Brain microvascular endothelial cell (primary cell): ENCODE measurements at regions not wholly inside any gene's neighbourhood (a gene's known extent, or its start where the extent isn't known, plus 50 kb on each side); places are given as distances from the start of the nearest gene placed in this dataset.
A peak's percentile ranks its signal among the peaks of the same experiment; 100 is the strongest.
"Not testable (repeated sequence)": the region's sequence is repeated elsewhere in the genome, so short reads cannot be mapped to it uniquely, and the experiment has no call there.

Experiments
- DNase-seq: peaks from one replicate; pipeline ENCODE4 v3.0.0-alpha.2; 2020
- H3K27ac ChIP-seq: fragments of 250-450 bp; sonication (Bioruptor Pico); 2 replicates; pipeline ENCODE4 v1.5.1; 2020; ENCODE audit warnings: mild to moderate bottlenecking, moderate library complexity
- H3K27me3 ChIP-seq: fragments of 250-450 bp; sonication (Bioruptor Pico); replicated peaks from 2 replicates; pipeline ENCODE4 v1.5.1; 2020; ENCODE audit warnings: mild to moderate bottlenecking
- H3K36me3 ChIP-seq: fragments of 250-450 bp; sonication (Bioruptor Pico); replicated peaks from 2 replicates; pipeline ENCODE4 v1.5.1; 2020; ENCODE audit warnings: mild to moderate bottlenecking
- H3K4me3 ChIP-seq: 2 replicates; pipeline ENCODE4 v1.5.1; 2011; ENCODE audit warnings: low read depth, mild to moderate bottlenecking, control low read depth, low read length, moderate library complexity
- in situ Hi-C: cut with HindIII; loops from 2 replicates; pipeline ENCODE4 v1.10.0; 2017; ENCODE audit warnings: low sequenced_read_pairs, low pct_ligation_motif_present

DNA sequence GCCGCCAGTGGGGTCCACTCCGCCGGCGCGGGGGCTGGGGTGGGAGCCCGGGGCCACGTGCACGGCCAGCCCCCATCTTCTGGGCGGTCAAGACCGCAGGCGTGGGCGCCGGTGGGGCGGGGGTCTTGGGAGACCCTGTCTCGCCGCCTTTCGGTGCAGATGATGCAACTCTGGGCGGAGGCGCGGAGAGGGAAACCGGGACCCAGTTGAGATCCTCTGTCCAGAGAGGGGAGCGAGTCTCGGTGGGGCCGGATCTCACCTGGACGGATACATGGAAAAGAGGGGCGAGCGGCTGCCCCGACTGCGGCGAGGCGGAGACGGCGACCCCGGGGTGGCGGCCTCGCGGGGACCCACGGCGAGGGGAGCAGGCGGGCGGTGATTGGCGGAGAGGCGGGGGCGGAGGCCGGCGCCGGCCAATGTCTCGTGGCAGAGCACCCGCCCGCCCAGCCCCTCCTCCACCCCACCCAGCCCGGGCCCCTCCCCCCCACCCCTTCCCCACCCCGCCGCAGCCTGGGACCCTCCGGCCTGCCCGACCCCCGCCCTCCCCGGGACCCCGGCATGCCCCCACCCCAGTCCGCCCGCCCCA lies 4054.1 kb upstream of the TPTE start:
- H3K4me3 ChIP-seq, DNase-seq, in situ Hi-C loops, H3K36me3 ChIP-seq, H3K27me3 ChIP-seq, H3K27ac ChIP-seq: not testable (repeated sequence)

DNA sequence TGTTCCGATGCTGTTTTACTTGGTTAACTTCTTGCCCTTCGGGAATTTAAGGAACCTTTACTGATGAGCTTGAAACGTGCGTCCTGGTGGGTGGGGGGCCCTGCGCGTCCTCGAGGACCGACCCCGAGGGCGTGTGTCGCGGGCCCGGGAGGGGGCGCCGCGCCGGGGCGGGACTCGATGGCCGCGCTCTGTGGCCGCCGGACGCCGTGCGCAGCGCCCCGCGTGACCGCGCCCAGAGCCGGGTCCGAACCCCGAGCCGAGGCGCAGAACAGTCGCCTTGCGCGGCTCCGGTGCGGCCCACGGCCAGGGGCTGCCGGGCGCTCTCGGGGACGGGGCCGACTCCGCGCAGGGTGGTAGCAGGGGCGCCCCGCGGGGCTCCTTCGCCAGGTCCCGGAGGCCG lies 4053.5 kb upstream of the TPTE start:
- H3K36me3 ChIP-seq, in situ Hi-C loops, H3K27ac ChIP-seq, DNase-seq, H3K27me3 ChIP-seq, H3K4me3 ChIP-seq: not testable (repeated sequence)

DNA sequence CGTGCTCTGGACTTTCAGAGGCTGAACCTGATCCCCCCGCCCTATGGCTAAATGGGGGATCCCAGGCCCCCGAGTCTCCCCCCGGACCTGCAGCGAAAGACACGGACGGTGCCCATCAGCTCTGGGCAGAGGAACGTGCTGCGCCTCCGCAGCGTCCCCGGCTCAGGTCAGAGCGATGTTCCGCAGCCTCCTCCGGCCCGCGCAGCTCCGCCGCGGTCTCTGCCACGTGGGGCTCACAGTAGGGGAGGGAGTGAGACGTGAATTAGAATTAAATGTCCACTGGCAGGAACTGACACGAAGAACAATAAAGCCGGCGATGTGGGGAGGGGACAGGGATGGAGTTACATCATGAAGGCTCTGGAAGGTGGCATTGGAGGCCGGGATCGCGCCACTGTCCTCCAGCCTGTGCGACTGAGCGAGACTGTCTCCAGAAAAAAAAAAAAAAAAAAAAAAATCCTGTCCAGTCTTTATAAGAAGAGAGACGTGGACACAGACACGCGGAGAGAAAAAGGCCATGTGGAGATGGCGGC lies 4053.0 kb upstream of the TPTE start:
- in situ Hi-C loops, H3K27me3 ChIP-seq, H3K27ac ChIP-seq, H3K36me3 ChIP-seq, DNase-seq: not testable (repeated sequence)
- peak overlapping the region; percentile 15 for H3K4me3 ChIP-seq

DNA sequence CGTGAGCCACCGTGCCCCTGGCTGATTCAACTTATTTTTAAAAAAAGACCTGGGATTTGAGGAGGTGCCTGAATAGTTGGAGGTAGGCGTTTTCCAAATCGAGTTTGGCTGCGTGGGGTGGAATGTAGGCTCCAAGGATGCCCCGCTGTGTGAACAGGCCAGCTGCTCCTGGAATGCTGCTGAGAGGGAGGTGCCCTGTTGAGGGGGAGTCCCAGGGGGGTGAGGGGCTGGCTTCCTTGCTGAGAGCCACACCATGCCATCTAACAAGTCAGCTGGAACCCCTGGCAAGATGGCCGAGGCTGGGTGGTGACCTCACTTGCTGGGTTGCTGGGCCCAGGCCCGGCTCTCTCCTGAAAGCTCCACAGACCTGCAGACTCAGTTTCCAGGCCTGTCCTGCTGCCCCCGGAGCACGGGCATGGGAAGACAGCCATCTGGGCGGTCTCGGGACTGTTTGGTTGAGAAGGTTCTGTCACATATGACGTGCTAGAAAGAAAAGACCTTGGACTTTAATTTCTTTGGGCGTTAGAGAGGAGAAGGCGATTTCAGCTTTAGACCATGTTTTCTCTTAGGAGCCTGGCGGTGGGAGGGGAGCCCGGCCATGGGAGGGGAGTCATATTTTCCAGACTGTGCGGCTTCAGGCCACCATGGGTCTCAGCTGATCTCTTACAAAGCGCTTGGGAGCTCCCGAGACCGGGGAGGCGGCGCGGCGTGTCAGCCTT lies 4047.0 kb upstream of the TPTE start:
- DNase-seq, in situ Hi-C loops, H3K27me3 ChIP-seq: not testable (repeated sequence)

DNA sequence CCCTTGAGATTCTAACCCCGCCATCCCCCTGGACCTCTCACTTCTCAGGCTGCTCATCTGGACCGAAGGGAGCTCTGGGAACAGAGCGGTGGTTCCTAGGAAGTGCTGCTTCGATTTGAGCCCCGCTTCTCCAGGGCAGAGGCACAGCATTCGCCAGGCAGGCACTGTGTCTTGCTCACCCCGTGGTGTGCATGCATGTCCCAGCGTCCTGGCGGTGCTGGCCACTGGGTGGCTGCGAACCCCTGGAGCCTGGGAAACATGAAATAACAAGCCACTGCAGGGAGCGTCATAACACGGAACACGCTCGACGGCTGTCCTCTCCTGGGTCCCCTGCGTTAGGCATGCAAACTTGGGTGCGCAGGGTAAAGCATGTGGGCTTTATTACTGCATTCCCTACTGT lies 4040.3 kb upstream of the TPTE start:
- H3K4me3 ChIP-seq, H3K36me3 ChIP-seq, in situ Hi-C loops, H3K27ac ChIP-seq, H3K27me3 ChIP-seq, DNase-seq: not testable (repeated sequence)

More for the DNA sequence above, 4047.0 kb upstream of the TPTE start:
- H3K36me3 ChIP-seq, H3K4me3 ChIP-seq, H3K27ac ChIP-seq: not testable (repeated sequence)

DNA sequence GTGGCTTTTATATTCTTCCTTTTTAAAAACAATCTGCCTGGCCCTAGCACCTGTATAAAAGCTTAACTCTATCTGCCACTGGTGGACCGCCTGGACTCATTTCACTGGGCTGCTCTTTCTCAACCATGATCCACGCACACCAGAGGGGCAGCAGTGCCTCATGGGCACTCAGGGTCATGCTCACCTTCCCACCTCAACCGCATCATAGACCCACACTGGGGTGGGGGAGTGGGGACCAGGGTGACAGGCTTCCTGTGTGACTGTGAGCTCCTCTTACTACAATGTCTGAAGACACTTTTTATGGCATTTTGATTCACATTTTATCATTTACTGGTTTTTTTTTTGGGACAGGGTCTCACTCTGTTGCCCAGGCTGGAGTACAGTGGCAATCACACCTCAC lies 4038.8 kb upstream of the TPTE start:
- H3K27me3 ChIP-seq, DNase-seq, in situ Hi-C loops, H3K27ac ChIP-seq, H3K4me3 ChIP-seq, H3K36me3 ChIP-seq: not testable (repeated sequence)

DNA sequence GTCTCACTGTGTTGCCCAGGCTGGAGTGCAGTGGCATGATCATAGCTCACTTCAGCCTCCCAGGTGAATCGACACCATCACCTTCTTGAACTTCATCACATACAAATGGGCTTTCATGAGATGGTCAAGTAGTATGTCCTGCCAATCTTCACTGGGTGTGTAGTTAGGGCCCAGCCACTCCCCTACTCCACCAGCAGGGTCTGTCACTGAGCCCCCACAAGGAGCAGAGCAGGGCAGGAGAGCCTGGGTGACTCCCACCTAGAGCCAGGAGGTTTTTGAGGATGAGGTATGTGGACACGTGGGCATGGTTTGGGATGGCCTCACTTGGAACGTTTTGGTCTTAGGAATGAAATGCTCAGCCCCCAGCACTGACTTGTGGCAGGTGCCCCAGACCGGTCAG lies 4037.7 kb upstream of the TPTE start:
- H3K27ac ChIP-seq, DNase-seq, in situ Hi-C loops: not testable (repeated sequence)

DNA sequence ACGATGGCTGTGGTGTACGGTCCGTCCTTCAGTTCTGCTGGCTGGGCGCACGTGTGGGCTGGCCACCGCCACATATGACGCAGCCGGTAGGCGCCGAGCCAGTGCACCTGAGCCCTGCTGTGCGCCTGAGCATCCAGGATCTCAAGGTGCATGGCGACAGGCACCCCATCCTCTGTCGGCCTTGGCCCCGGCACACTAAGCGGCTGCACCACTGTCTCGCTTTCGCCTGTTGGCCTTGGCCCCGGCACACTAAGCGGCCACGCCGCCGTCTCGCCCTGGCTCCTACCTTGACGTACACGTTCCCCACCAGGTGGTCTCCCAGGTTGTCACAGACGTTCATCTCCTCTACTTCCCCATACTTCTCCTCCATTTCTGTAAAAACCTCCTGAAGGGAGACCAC lies 4034.6 kb upstream of the TPTE start:
- not testable (repeated sequence) for H3K27ac ChIP-seq, H3K4me3 ChIP-seq

More for the DNA sequence above, 4037.7 kb upstream of the TPTE start:
- not testable (repeated sequence) for H3K4me3 ChIP-seq, H3K27me3 ChIP-seq, H3K36me3 ChIP-seq

DNA sequence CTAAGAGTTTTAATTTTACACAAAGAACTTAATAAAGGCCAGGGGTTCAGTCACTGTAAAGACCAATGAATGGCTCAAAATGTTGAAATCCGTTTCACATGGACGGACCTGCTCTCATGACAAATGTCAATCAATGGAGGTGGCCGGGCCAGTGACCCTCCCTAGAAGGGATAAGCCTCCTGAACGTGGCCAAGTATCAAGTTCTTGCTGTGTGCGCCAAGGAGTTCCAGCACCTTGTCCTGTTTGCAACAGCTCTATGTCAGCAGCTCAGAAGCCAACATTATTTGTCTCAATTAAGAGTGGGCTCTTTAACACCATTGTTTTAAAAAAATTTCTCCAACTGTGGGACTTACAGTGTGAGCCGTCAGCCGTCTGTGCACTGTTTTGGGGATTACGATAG lies 4028.7 kb upstream of the TPTE start:
- H3K27me3 ChIP-seq, H3K36me3 ChIP-seq, in situ Hi-C loops, H3K27ac ChIP-seq, DNase-seq, H3K4me3 ChIP-seq: not testable (repeated sequence)

More for the DNA sequence above, 4034.6 kb upstream of the TPTE start:
- DNase-seq, H3K27me3 ChIP-seq, H3K36me3 ChIP-seq, in situ Hi-C loops: not testable (repeated sequence)

DNA sequence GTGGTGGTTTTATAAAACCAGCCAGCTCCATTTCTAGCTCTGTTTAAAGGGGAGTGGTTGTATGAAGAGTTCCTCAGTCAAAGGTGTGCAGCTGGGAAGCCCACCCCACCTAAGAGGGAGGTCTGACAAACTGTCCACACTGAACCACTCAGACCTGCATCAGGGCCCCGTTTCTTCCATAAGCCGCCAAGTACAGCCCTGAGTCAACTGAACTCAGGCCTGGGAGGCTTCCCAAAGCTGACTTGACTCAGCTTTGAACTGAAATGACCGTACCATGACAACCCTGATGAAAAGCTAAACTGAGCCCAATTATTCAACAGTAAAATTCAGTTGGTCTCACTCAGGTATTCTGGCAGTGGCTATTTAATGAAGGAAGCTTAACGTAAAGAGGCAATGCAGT lies 4027.4 kb upstream of the TPTE start:
- DNase-seq, H3K36me3 ChIP-seq, in situ Hi-C loops, H3K27ac ChIP-seq, H3K27me3 ChIP-seq, H3K4me3 ChIP-seq: not testable (repeated sequence)

DNA sequence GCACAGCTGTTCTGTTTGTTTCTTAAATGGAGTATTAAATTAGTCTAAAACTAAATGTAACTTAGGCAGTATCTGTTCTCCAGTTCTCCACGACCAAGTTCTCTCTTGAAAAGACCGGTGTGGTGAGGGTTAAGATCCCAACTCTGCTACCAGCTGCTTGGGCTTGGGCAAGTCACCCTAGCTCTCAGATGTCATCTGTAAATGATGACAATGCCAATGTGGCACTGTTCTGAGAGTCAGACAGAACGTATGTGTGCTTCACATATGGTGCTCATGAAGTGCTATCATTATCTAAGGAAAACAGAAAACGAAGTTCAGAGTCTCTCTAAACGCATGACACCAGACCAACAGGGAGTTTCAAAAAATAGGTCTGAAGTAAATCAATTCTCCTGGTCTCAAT lies 4025.0 kb upstream of the TPTE start:
- H3K4me3 ChIP-seq, DNase-seq, in situ Hi-C loops, H3K27me3 ChIP-seq, H3K36me3 ChIP-seq, H3K27ac ChIP-seq: not testable (repeated sequence)

DNA sequence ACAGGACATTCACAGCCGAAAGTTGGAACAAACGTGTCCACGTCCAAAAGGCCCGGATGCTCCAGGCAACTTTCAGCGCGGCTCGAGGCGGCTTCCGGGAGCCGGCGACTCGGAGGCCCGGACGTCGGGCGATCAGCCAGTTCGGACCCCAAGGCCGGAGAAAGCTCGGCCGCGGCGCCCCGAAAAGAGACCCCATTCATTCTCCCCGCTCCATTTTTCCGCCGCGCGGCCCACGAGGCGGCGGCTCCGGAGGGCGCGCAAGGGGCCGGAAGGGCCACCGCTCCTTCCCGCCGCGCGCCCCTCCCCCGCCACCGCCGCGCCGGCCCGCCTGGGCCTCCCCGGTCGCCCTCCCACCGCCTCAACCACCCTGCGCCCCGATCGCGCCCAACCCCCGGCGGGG lies 4022.7 kb upstream of the TPTE start:
- H3K4me3 ChIP-seq, in situ Hi-C loops, H3K27me3 ChIP-seq, H3K27ac ChIP-seq, DNase-seq, H3K36me3 ChIP-seq: not testable (repeated sequence)

DNA sequence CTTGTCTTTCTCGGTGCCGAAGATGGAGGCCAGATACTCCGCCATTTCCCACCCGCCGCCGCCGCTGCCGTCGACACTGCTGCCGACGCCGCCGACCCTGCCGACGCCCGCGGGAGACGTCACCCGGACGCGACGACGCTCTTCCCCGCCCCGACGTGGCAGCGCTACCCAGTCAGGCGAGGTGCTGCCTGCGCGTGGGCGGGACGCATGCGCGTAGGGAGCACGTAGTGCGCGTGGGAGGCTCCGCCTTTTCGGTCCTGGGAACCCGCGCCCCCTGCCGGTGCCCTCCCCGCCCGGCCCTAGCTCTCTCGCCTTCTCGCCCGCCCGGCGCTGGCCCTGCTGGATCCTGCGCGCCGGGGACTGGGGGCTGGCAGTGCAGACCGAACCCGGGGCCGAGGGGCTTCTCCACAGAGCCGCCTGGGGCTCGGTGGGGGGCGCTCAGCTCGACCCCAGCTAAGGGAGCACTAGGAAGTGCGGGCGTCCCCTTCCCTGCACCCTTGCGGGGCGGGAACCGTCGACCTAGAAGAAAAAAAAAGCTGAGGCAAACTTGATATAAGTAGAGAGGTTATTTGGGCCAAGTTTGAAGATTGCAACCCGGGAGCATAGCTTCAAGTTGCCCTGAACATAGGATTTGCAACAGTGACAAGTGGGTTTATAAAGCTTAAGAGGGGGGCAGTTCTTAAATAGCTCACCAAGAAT lies 4022.1 kb upstream of the TPTE start:
- H3K36me3 ChIP-seq, H3K4me3 ChIP-seq, in situ Hi-C loops, H3K27ac ChIP-seq, H3K27me3 ChIP-seq, DNase-seq: not testable (repeated sequence)

DNA sequence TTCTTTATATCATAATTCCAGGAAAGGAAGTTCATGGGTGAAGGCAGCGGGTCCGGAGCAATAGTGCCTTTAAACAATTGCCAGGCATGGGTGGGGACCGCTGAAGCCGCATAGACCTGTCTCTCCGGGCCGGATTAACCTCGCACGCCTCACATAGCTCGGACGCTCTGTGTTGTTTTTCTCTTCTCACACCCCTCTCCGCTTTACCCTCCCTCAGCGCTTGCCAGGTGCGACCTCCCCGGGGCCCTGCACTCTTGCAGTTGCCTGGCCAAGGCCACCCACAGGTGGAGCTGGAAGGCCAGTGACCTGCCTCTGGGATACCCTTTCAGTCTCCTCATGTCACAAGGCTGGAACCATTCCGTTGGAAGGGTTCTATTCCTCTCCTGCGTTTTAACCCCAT lies 4021.5 kb upstream of the TPTE start:
- H3K36me3 ChIP-seq, in situ Hi-C loops, H3K27ac ChIP-seq, H3K4me3 ChIP-seq, DNase-seq, H3K27me3 ChIP-seq: not testable (repeated sequence)
